GM12864 (cell line): ENCODE measurements at regions not wholly inside any gene's neighbourhood (a gene's known extent, or its start where the extent isn't known, plus 50 kb on each side); places are given as distances from the start of the nearest gene placed in this dataset.

ENCODE experiments used
- DNase-seq: peaks from one replicate; pipeline ENCODE4 v3.0.0-alpha.2; 2011; ENCODE audit warnings: low read depth
- H3K4me3 ChIP-seq: 2 replicates; pipeline ENCODE4 v1.5.1; 2011; ENCODE audit warnings: mild to moderate bottlenecking, low read depth, low read length, control low read depth
- CTCF ChIP-seq: IDR thresholded peaks from 2 replicates; pipeline ENCODE4 v1.5.1; 2011; ENCODE audit warnings: low read depth, mild to moderate bottlenecking, moderate library complexity, low read length, control low read depth, inconsistent platforms; ENCODE audit errors: missing control alignments

DNA sequence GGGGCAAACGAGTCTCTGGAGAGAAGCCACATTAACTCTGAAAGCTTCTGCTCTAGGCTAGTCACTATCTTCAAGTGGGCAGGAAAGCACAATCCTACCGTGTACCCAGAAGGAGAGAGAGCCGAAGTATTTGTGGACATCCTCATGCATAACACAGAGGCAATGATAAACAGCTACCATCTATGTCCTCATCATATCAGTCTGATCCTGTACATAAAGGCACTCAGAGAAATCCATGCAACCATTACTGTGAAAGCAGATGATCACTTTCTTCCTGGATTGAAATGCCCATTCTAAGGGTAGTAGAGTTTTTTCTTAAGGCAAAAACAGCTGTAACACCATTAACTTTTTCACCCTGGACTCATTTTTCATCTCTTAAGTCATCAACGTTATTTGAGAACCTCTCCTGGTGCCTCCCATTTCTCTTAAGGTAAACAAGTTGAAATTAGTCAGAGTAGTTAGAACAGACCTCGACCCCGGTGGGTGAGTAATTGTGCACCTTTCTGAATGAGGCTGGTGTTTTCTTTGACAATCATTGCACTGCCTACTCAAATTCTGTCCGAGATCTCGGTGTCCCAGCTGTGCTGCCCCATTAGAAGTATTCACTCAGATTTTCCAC lies 327.4 kb downstream of the SHQ1 start:
- H3K4me3 ChIP-seq = no peak overlapping the region
- DNase-seq = no peak
- TF ChIP-seq CTCF = no peak

GRCh38 chr3:72519946-72520604 lies 328.2 kb downstream of the SHQ1 start:
- no peak for TF ChIP-seq CTCF
- no peak overlapping the region for H3K4me3 ChIP-seq
- DNase-seq = no peak

DNA sequence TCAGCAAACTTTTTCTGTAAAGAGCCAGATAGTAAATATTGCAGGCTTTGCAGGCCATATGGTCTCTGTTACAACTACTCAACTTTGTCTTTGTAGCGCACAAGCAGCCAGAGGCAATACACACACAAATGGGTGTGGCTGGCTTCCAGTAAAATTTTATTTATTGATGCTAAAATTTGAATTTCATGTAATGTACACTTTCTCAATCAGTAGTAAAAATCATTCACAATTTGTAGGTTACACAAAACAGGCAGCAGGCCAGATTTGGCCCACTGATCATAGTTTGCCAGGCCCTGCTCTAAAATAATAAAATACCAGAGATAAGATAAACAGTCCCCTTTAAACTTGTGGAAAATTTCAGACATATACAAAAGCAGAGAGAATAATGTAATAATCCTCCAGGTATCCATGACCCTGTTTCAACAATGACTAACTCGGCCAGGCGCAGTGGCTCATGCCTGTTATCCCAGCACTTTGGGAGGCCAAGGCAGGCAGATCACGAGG lies 330.3 kb downstream of the SHQ1 start:
- no peak overlapping the region for H3K4me3 ChIP-seq
- TF ChIP-seq CTCF = no peak
- no peak for DNase-seq

- H3K4me3 ChIP-seq = no peak overlapping the region
- no peak for TF ChIP-seq CTCF
- DNase-seq = no peak
Observed at GRCh38 chr3:72517336-72517735, 330.9 kb downstream of the SHQ1 start.

GRCh38 chr3:72516361-72516760 lies 331.9 kb downstream of the SHQ1 start:
- TF ChIP-seq CTCF = no peak
- no peak overlapping the region for H3K4me3 ChIP-seq
- no peak for DNase-seq

DNA sequence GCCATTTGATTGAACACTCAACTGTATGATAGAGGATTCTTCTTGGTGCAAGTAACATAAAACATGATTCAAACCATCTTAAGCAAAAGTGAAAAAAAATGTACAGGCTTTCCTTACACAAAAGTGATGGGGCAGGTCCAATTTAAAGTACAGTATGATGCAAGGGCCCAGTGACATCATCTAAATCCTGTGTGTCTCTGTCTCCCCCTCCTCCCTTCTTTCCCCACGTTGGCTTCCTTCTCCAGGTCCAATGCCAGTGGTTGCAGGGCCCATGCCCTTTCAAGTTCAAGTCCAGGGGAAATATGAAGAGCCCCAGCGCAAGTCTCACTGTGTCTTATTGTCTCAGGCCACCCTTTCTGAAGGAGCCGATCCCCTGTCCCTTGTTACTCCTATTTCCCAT lies 332.3 kb downstream of the SHQ1 start:
- no peak overlapping the region for H3K4me3 ChIP-seq
- no peak for DNase-seq
- TF ChIP-seq CTCF = no peak

GRCh38 chr3:72515281-72515680 lies 333.0 kb downstream of the SHQ1 start:
- H3K4me3 ChIP-seq = no peak overlapping the region
- no peak for DNase-seq
- TF ChIP-seq CTCF = no peak
